ENCODE measurements at regions not wholly inside any gene's neighbourhood (a gene's known extent, or its start where the extent isn't known, plus 50 kb on each side); places are given as distances from the start of the nearest gene placed in this dataset.

GRCh38 chr1:98277118-98277517 is 356.3 kb upstream of the DPYD start:
- DNase-seq = no peak

GRCh38 chr1:98276514-98276913 is 355.7 kb upstream of the DPYD start:
- DNase-seq = no peak

- no peak for DNase-seq
Measured at GRCh38 chr1:98268316-98268715, 347.5 kb upstream of the DPYD start.

- peak; percentile 24 for DNase-seq
Measured at GRCh38 chr1:98267423-98267822, 346.6 kb upstream of the DPYD start.

- no peak for DNase-seq
Measured at GRCh38 chr1:98264727-98265126, 343.9 kb upstream of the DPYD start.

DNA sequence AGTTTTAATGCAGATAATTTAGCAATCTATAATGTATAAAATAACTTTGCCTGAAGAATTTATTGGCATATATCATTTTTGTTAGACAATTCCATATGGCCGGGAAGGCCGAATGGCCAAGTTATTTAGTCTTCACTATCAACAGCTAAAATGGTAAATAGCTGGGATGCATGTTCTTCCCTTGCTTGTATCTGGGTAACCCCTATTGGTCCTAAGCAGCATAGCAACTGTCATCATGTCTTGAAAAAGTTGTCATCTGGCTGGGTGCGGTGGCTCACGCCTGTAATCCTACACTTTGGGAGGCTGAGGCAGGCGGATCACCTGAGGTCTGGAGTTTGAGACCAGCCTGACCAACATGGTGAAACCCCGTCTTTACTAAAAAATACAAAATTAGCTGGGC is 340.0 kb upstream of the DPYD start:
- no peak for DNase-seq

- DNase-seq = no peak
Measured at GRCh38 chr1:98260412-98260811, 339.6 kb upstream of the DPYD start.

- DNase-seq = no peak
Measured at GRCh38 chr1:98256700-98257099, 335.9 kb upstream of the DPYD start.

DNA sequence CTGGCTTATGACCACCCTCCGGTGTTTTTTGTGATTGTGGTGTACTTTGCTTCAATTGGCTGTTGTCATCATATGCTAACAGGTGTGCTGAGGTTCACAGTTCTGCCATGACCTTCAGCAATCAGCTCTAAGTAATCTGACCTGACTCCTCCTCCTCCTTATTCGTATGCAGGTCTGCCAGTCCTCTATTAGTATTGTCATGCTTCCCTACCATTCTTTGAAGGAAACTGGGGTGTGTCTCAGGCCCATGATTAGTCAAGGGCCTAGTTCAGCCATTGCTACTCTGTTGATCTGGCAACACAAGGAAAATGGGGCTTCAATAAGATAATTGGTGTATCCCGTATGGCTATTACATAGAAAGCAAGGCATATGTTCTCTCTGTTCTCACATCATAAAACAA is 332.3 kb upstream of the DPYD start:
- no peak for DNase-seq

- no peak for DNase-seq
Measured at GRCh38 chr1:98251497-98251896, 330.7 kb upstream of the DPYD start.

GRCh38 chr1:98232678-98233077 is 311.8 kb upstream of the DPYD start:
- no peak for DNase-seq

DNA sequence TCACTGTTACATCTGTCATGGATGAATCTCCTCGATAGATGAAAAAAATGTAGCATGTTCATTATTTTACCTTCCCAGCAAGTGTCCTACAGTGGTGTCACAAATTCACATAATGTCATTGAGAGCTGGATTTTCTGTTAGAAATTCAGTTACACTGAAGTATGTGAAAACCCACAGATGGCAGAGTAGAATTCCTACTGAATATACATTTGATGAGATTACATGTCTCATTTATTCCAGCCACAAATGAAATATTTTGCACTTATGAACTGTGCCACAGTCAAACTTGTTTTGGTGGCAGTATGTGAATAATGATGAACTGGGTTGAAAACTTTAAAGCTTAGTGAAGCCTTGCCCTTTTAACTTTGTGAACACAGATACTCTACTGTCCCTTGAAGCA is 301.9 kb upstream of the DPYD start:
- no peak for DNase-seq

DNA sequence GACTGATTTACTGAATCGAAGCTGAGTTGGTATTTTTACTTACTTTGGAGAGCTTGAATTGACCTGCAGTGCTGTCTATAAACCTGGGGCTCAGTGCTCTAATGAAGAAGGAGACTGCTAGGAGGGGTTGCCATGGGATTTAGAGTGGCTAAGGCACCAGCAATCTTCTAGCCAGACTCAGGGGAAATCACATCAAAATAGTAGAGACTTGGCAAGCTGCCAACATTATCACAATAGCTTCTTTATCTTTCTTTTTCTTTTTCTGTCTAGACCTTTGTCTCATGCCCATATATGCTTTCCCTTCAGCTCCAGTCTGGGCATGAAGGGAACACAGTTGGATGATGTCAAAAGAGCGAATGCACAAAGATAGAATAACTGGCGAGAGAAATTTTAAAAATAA is 301.1 kb upstream of the DPYD start:
- DNase-seq = no peak

GRCh38 chr1:98217601-98218000 is 296.8 kb upstream of the DPYD start:
- no peak for DNase-seq

DNA sequence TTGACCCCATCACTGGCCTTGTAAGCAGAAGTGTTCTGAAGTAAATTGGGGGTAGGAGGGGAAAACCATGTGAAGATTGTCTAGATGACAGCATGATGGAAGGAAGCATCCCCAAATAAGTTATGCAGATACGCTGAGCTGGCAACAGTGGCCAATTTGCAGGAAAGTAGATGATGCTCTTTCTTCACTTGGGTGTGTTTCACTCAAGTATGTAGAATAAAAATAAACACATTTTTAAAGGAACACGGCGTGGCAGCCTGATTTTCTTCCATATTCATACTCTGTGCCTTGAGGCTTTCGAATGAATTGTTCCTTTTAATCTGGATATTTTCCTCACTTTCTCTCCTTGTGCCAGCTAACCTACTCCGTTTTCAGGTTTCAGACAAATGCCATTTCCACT is 295.5 kb upstream of the DPYD start:
- DNase-seq = no peak

DNA sequence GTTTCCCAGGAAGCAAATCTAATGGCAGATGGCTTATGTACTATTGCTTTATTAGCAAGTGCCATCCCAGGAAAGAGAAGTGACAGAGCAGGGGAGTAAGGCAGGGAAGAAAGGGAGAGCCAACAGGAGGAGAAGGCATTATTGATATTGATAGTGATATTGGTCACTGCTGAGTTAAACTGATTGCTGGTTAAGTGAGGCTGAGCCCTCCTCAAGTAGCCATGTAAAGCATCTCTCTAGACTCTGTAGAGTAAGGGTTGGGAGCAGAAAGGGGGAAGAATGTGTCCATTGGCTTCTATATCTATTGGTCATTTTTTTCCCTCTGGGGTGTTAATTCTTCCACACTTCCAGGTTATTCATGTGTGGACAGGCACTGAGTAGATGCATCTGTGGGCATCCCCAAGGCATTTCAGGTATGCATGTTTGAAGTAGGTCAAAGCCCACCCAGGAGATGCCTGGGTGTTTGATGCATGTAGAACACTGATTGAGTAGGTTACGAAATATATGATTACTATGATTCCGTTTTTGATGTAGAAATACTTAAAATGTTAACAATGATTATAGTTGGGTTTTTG is 290.5 kb upstream of the DPYD start:
- no peak for DNase-seq

- no peak for DNase-seq
Measured at GRCh38 chr1:98210563-98210962, 289.7 kb upstream of the DPYD start.

DNA sequence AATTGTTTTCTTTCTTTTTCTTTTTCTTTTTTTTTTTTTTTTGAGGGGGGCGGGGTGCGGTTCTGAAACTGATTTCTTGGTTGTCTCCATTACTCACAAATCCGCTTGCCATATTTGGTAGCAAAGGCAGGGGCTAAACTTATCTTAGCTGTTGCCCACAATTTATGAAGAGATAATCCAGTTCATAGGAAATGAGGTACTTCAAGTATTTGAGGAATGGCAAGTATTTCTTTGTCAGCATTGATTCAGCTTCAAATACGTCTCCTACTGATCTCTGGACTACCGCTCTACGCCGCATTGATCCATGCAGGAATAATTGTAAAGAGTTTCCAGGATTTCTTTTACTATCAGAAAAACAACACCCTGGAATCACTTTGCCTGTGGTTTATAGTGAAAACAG is 289.2 kb upstream of the DPYD start:
- DNase-seq = no peak

GRCh38 chr1:98205291-98206017 is 284.6 kb upstream of the DPYD start:
- no peak for DNase-seq

- DNase-seq = no peak
Measured at GRCh38 chr1:98203466-98203865, 282.6 kb upstream of the DPYD start.

DNA sequence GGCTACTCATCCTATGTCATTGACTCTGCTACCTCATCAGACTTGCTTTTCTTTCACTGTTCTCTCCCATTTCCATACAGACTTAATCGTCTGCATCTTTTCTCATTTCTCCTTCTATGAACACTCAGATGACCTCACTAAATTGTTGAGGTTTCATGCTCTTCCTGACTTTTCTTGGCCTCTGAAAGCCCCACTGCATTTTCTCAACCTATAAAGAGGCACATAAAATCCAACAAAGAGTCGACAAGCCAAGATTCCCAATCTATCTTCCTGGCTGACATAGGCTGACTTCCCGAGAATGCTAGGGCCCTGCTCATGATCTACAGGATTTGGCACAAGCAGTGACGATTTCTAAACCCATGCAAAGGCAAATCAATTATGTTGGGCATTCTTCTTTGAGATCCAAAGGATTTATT is 280.8 kb upstream of the DPYD start:
- DNase-seq = no peak

- DNase-seq = no peak
Measured at GRCh38 chr1:98197356-98197755, 276.5 kb upstream of the DPYD start.

- DNase-seq = no peak
Measured at GRCh38 chr1:98196012-98196411, 275.2 kb upstream of the DPYD start.

GRCh38 chr1:98188774-98189173 is 267.9 kb upstream of the DPYD start:
- DNase-seq = no peak

DNA sequence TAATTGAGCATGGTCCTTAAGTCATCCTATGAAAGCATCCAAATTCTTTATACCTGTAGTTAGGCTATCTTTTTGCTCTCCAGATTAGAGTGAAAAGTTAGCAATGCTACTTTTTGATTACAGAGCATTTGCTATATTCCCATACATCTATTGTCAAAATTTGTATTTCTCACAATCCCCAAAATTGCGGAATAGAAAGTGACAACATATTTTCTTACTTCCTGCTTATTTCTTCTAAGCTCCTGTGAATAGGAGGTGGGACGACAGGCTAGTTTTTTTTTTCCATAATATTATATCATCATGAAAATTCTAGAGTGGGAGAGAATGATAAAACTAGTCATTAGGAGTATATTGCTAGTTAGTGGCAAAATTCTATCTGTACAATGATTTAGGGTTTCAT is 264.0 kb upstream of the DPYD start:
- no peak for DNase-seq
